ENCODE measurements at regions not wholly inside any gene's neighbourhood (a gene's known extent, or its start where the extent isn't known, plus 50 kb on each side); places are given as distances from the start of the nearest gene placed in this dataset.

DNA sequence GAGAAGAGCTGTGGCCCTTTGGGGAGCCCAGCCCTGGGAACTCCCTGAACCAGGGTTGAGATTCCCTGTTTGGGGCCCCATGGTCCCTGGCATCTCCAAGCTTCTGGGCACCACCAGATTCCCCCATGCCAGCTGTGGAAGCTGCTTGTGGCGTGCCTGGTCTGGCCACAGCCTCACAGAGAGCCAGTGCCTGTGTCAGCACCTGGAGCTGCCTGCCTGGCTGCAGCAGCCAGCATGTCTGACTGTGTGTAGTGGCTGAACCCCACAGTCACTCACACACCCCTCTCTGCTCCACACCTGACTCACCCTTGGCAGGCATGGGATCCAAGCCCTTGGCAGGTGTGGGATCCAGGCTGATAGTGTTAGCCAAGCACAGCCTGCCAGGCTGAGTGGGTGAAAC, 97.2 kb upstream of the GALNTL6 start:
- no peaks in the 10 kb centered on the region for H3K27me3 Mint-ChIP-seq (ENCODE audit: unreplicated experiment)
- H3K27ac Mint-ChIP-seq (ENCODE audit: unreplicated experiment): no peak overlapping the region
- TF ChIP-seq, protein P1, sequence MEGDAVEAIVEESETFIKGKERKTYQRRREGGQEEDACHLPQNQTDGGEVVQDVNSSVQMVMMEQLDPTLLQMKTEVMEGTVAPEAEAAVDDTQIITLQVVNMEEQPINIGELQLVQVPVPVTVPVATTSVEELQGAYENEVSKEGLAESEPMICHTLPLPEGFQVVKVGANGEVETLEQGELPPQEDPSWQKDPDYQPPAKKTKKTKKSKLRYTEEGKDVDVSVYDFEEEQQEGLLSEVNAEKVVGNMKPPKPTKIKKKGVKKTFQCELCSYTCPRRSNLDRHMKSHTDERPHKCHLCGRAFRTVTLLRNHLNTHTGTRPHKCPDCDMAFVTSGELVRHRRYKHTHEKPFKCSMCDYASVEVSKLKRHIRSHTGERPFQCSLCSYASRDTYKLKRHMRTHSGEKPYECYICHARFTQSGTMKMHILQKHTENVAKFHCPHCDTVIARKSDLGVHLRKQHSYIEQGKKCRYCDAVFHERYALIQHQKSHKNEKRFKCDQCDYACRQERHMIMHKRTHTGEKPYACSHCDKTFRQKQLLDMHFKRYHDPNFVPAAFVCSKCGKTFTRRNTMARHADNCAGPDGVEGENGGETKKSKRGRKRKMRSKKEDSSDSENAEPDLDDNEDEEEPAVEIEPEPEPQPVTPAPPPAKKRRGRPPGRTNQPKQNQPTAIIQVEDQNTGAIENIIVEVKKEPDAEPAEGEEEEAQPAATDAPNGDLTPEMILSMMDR (IDR thresholded peaks at IDR 0.05; ENCODE audit: partially characterized antibody, unreplicated experiment): no peak
- peaks cover under 1% of the 10 kb centered on the region for H3K4me1 Mint-ChIP-seq (ENCODE audit: low read depth, unreplicated experiment)
- no peak overlapping the region for H3K4me3 Mint-ChIP-seq (ENCODE audit: unreplicated experiment)
- no peaks in the 10 kb centered on the region for H3K36me3 Mint-ChIP-seq (ENCODE audit: unreplicated experiment)
- DNase-seq: no peak
- H3K9me3 Mint-ChIP-seq (ENCODE audit: unreplicated experiment): no peaks in the 10 kb centered on the region

DNA sequence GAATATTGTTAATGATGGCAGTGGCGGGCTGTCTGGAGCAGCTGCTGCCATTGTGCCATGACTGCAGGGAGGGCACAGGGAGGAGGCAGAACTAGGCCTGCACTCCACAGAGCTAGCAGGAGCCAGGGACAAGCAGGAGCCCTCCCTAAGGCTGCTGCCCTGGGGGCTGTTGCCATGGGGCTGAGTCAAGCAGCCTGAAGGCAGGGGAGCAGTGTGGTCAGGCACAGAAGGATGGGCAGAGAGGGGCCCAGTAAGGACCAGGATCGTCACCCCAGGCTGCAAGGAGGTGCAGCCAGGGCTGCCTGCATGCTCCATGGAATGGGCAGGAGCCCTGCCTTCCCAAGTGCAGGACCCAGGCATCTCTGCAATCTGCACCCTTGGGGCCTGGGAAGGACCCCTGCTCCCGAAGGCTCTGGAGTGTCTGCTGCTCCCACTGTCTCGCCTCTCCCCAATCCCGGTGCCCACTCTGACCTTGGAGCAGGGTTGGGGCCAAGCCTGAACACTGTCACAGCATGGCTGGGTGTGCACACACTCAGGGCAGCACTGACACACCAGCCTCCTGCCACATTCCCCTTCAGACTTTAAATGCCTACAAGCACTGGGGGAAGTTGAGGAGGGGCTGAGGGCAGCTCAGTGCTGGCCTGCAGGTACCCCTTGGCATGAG, 98.3 kb upstream of the GALNTL6 start:
- H3K4me3 Mint-ChIP-seq (ENCODE audit: unreplicated experiment): no peak overlapping the region
- H3K9me3 Mint-ChIP-seq (ENCODE audit: unreplicated experiment): no peaks in the 10 kb centered on the region
- no peaks in the 10 kb centered on the region for H3K27me3 Mint-ChIP-seq (ENCODE audit: unreplicated experiment)
- no peak overlapping the region for H3K27ac Mint-ChIP-seq (ENCODE audit: unreplicated experiment)
- H3K36me3 Mint-ChIP-seq (ENCODE audit: unreplicated experiment): no peaks in the 10 kb centered on the region
- DNase-seq: no peak
- TF ChIP-seq, protein P1 (IDR thresholded peaks at IDR 0.05; ENCODE audit: partially characterized antibody, unreplicated experiment): no peak
- peaks cover 3% of the 10 kb centered on the region for H3K4me1 Mint-ChIP-seq (ENCODE audit: low read depth, unreplicated experiment)

DNA sequence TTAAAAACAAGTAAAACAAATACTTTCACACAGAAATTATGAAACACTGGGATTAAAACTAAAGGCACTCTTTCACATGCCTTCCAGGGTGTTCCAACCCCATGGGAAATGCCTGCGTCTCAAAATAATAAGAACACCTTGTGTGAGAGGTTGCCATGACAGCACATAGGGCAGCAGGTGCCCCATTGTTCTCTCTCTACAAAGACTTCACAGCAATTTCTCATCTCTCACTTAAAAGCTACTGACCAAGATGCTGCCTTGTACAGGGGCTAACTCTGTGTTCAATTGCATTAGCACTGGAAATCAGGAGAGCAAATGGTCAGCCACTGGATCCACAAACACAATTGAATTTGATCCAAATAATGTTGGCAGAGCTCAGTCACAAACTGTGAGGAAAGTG, 102.5 kb upstream of the GALNTL6 start:
- H3K4me3 Mint-ChIP-seq (ENCODE audit: unreplicated experiment): no peak overlapping the region
- no peaks in the 10 kb centered on the region for H3K27me3 Mint-ChIP-seq (ENCODE audit: unreplicated experiment)
- H3K4me1 Mint-ChIP-seq (ENCODE audit: low read depth, unreplicated experiment): peaks cover 3% of the 10 kb centered on the region
- TF ChIP-seq, protein P1 (IDR thresholded peaks at IDR 0.05; ENCODE audit: partially characterized antibody, unreplicated experiment): no peak
- H3K36me3 Mint-ChIP-seq (ENCODE audit: unreplicated experiment): no peaks in the 10 kb centered on the region
- no peak overlapping the region for H3K27ac Mint-ChIP-seq (ENCODE audit: unreplicated experiment)
- no peaks in the 10 kb centered on the region for H3K9me3 Mint-ChIP-seq (ENCODE audit: unreplicated experiment)
- no peak for DNase-seq

DNA sequence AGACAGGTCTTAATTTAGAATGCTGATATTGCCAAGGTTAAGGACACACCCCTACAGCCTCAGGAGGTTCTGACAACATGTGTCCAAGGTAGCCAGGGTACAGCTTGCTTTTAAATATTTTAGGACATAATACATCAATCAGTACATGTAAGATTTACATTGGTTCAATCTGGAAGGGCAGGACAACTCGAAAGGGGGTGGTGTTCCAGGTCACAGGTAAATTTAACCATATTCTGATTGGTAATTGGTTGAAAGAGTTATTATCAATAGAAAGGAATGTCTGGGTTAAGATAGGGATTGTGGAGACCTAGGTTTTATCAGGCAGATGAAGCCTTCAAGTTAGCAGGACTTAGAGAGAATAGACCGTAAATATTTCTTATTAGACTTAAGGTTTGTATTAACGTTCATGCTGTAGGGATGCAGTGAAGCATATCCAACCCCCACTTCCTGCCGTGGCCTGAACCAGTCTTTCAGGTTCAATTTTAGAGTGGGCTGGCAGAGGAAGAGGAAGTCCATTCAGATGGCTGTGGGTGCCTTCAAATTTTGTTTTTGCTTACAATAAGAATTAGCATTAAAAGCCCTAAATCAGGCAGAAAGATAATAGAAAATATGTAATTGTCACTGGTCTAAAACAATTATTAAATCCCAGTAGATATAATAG, 136.5 kb upstream of the GALNTL6 start:
- no peak overlapping the region for H3K4me3 Mint-ChIP-seq (ENCODE audit: unreplicated experiment)
- no peaks in the 10 kb centered on the region for H3K36me3 Mint-ChIP-seq (ENCODE audit: unreplicated experiment)
- H3K27ac Mint-ChIP-seq (ENCODE audit: unreplicated experiment): no peak overlapping the region
- no peaks in the 10 kb centered on the region for H3K27me3 Mint-ChIP-seq (ENCODE audit: unreplicated experiment)
- DNase-seq: no peak
- TF ChIP-seq, protein P1 (IDR thresholded peaks at IDR 0.05; ENCODE audit: partially characterized antibody, unreplicated experiment): no peak
- H3K9me3 Mint-ChIP-seq (ENCODE audit: unreplicated experiment): no peaks in the 10 kb centered on the region
- no peaks in the 10 kb centered on the region for H3K4me1 Mint-ChIP-seq (ENCODE audit: low read depth, unreplicated experiment)

DNA sequence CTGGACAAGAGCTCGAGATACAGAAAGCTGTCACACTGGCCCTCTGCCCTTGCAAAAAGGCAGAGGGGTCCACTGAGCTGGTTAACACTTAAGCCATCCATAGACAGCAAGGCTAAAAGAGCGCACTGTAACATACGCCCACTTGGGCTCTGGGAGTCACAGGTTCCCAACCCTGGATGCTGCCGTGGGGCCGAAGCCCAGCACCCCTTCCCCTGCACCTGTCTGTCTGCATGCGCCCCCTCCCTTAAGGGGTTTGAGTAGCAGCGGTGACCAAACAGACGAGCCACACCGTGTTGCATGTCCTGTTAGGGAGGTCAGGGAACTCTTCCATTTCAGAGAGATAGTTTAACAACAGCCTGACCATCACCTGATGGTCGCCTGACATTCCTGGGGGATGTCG, 138.4 kb upstream of the GALNTL6 start:
- Mint-ChIP-seq H3K4me1 (ENCODE audit: low read depth, unreplicated experiment) (no peaks in the 10 kb centered on the region), H3K27ac (ENCODE audit: unreplicated experiment) (no peak overlapping the region), H3K9me3 (ENCODE audit: unreplicated experiment) (no peaks in the 10 kb centered on the region), H3K4me3 (ENCODE audit: unreplicated experiment) (no peak overlapping the region), H3K27me3 (ENCODE audit: unreplicated experiment) (no peaks in the 10 kb centered on the region), H3K36me3 (ENCODE audit: unreplicated experiment) (no peaks in the 10 kb centered on the region)
- TF ChIP-seq, protein P1 (IDR thresholded peaks at IDR 0.05; ENCODE audit: partially characterized antibody, unreplicated experiment): no peak
- DNase-seq: no peak
